ENCODE measurements at regions not wholly inside any gene's neighbourhood (a gene's known extent, or its start where the extent isn't known, plus 50 kb on each side); places are given as distances from the start of the nearest gene placed in this dataset.
A peak's percentile ranks its signal among the peaks of the same experiment; 100 is the strongest.

- H3K27me3 Mint-ChIP-seq (ENCODE audit: low read depth) = no peaks in the 10 kb centered on the region
- TF ChIP-seq CTCF (IDR thresholded peaks at IDR 0.05; ENCODE audit: unreplicated experiment in 3 of 3) = no peak
- no peak overlapping the region for H3K4me3 Mint-ChIP-seq
- no peak overlapping the region for H3K27ac Mint-ChIP-seq
- H3K4me1 Mint-ChIP-seq = no peaks in the 10 kb centered on the region
- no peaks in the 10 kb centered on the region for H3K36me3 Mint-ChIP-seq (ENCODE audit: low read depth)
- H3K9me3 Mint-ChIP-seq = no peaks in the 10 kb centered on the region
These were observed 581.4 kb downstream of the KCNA4 start for GRCh38 chr11:29435421-29435820.

GRCh38 chr11:29432719-29433325 is 584.0 kb downstream of the KCNA4 start:
- Mint-ChIP-seq H3K27me3 (ENCODE audit: low read depth) (no peaks in the 10 kb centered on the region), H3K27ac (no peak overlapping the region), H3K9me3 (no peaks in the 10 kb centered on the region), H3K4me1 (no peaks in the 10 kb centered on the region), H3K4me3 (no peak overlapping the region), H3K36me3 (ENCODE audit: low read depth) (no peaks in the 10 kb centered on the region)
- TF ChIP-seq CTCF (IDR thresholded peaks at IDR 0.05; ENCODE audit: unreplicated experiment in 3 of 3) = peak; percentile 38 to 68 (median 52)

GRCh38 chr11:29405305-29405704 is 611.5 kb downstream of the KCNA4 start:
- H3K27me3 Mint-ChIP-seq (ENCODE audit: low read depth) = no peaks in the 10 kb centered on the region
- no peak overlapping the region for H3K27ac Mint-ChIP-seq

GRCh38 chr11:29395555-29396072 is 621.2 kb downstream of the KCNA4 start:
- H3K9me3 Mint-ChIP-seq = peaks cover 6% of the 10 kb centered on the region
- H3K27me3 Mint-ChIP-seq (ENCODE audit: low read depth) = peaks cover 3% of the 10 kb centered on the region
- no peak for TF ChIP-seq CTCF (IDR thresholded peaks at IDR 0.05; ENCODE audit: unreplicated experiment in 3 of 3)
- peaks cover 7% of the 10 kb centered on the region for H3K4me1 Mint-ChIP-seq
- H3K27ac Mint-ChIP-seq = no peak overlapping the region
- no peaks in the 10 kb centered on the region for H3K36me3 Mint-ChIP-seq (ENCODE audit: low read depth)
- H3K4me3 Mint-ChIP-seq = no peak overlapping the region

More at GRCh38 chr11:29405305-29405704, 611.5 kb downstream of the KCNA4 start:
- Mint-ChIP-seq H3K4me3 (no peak overlapping the region), H3K4me1 (no peaks in the 10 kb centered on the region), H3K9me3 (no peaks in the 10 kb centered on the region), H3K36me3 (ENCODE audit: low read depth) (no peaks in the 10 kb centered on the region)
- no peak for TF ChIP-seq CTCF (IDR thresholded peaks at IDR 0.05; ENCODE audit: unreplicated experiment in 3 of 3)

GRCh38 chr11:29389793-29390192 is 627.0 kb downstream of the KCNA4 start:
- H3K27ac Mint-ChIP-seq = no peak overlapping the region

More at GRCh38 chr11:29389793-29390192, 627.0 kb downstream of the KCNA4 start:
- Mint-ChIP-seq H3K4me3 (no peak overlapping the region), H3K4me1 (no peaks in the 10 kb centered on the region), H3K36me3 (ENCODE audit: low read depth) (no peaks in the 10 kb centered on the region), H3K9me3 (peaks cover 3% of the 10 kb centered on the region), H3K27me3 (ENCODE audit: low read depth) (peaks cover 2% of the 10 kb centered on the region)
- TF ChIP-seq CTCF (IDR thresholded peaks at IDR 0.05; ENCODE audit: unreplicated experiment in 3 of 3) = no peak
